ENCODE measurements at regions not wholly inside any gene's neighbourhood (a gene's known extent, or its start where the extent isn't known, plus 50 kb on each side); places are given as distances from the start of the nearest gene placed in this dataset.
A peak's percentile ranks its signal among the peaks of the same experiment; 100 is the strongest.

DNA sequence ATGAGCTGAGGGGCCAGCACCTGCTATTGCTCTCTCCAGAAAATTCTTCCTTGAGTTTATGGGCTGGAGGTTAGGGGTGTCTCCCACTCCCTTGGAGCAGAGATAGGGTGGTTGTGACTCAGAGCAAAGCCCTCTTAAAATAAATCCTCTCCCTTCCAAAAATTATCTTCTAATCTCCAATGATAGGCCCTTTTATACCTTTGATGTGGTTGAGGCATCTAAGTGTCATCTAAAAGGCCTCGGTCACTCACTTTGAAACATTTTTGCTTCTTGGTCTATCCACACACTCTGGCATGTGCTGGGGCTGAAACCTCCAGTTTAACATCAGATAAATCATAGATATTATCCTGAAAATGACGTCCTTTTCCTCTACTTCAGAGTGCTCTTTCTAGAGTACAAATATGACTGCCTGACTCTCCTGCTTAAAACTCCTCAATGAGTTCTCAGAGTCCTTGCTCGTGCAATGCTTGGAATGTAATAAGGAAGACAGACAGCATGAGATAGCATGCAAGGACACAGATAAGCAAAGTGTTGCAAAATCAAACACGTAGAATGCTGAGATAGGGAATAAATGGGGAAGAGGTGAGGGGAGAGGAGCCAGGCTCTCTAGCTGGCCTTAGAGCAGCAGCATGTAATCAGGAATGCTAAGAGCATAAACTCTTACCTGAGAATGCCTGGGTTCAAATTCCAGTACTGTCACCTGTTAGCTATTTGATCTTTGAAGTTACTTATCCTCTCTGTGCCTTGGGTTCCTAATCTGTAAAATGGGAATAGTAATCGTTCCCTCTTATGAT, 374.1 kb upstream of the CITED2 start (continued):
- TF ChIP-seq, protein P1, sequence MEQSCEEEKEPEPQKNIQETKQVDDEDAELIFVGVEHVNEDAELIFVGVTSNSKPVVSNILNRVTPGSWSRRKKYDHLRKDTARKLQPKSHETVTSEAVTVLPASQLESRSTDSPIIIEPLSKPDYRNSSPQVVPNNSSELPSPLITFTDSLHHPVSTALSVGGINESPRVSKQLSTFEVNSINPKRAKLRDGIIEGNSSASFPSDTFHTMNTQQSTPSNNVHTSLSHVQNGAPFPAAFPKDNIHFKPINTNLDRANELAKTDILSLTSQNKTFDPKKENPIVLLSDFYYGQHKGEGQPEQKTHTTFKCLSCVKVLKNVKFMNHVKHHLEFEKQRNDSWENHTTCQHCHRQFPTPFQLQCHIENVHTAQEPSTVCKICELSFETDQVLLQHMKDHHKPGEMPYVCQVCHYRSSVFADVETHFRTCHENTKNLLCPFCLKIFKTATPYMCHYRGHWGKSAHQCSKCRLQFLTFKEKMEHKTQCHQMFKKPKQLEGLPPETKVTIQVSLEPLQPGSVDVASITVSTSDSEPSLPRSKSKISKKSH (CRISPR knock-in tag; IDR thresholded peaks at IDR 0.05) = no peak
- TF ChIP-seq SP1 (CRISPR knock-in tag; IDR thresholded peaks at IDR 0.05) (no peak), ZNF589 (CRISPR knock-in tag; IDR thresholded peaks at IDR 0.05; ENCODE audit: low read depth) (no peak), HSF4 (CRISPR knock-in tag; IDR thresholded peaks at IDR 0.05; ENCODE audit: borderline replicate concordance) (no peak), PBX2 (CRISPR knock-in tag; IDR thresholded peaks at IDR 0.05; ENCODE audit: low read depth) (no peak), PBX2 (tag; conservative IDR thresholded peaks at IDR 0.05; ENCODE audit: low read depth) (peak; percentile 43), ZNF707 (CRISPR knock-in tag; conservative IDR thresholded peaks at IDR 0.05) (no peak), ZFP30 (CRISPR knock-in tag; IDR thresholded peaks at IDR 0.05; ENCODE audit: borderline replicate concordance) (no peak), CCAR2 (IDR thresholded peaks at IDR 0.05; ENCODE audit: low read depth, low read length) (no peak), RBFOX2 (IDR thresholded peaks at IDR 0.05; ENCODE audit: low read depth, low read length) (no peak), CBX8 (IDR thresholded peaks at IDR 0.05; ENCODE audit: borderline replicate concordance, extremely low read depth, low read depth, low read length, poor library complexity, severe bottlenecking) (no peak), SNRNP70 (optimal IDR thresholded peaks at IDR 0.05; ENCODE audit: low read depth, low read length) (no peak), ZNF12 (CRISPR knock-in tag; IDR thresholded peaks at IDR 0.05) (no peak)
- TF ChIP-seq, protein P2, sequence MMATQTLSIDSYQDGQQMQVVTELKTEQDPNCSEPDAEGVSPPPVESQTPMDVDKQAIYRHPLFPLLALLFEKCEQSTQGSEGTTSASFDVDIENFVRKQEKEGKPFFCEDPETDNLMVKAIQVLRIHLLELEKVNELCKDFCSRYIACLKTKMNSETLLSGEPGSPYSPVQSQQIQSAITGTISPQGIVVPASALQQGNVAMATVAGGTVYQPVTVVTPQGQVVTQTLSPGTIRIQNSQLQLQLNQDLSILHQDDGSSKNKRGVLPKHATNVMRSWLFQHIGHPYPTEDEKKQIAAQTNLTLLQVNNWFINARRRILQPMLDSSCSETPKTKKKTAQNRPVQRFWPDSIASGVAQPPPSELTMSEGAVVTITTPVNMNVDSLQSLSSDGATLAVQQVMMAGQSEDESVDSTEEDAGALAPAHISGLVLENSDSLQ (IDR thresholded peaks at IDR 0.05) = peak; percentile 80

All from K562 (cell line).